HPDE6-E6E7 (cell line): ENCODE measurements at regions not wholly inside any gene's neighbourhood (a gene's known extent, or its start where the extent isn't known, plus 50 kb on each side); places are given as distances from the start of the nearest gene placed in this dataset.
"Not testable (repeated sequence)": the region's sequence is repeated elsewhere in the genome, so short reads cannot be mapped to it uniquely, and the experiment has no call there.

Experiments used
- DNase-seq: peaks from one replicate; pipeline ENCODE4 v3.0.0; 2011; ENCODE audit warnings: missing footprints; ENCODE audit errors: extremely low spot score

- no peak for DNase-seq
Measured at GRCh38 chr2:149871091-149871885, 283.7 kb upstream of the MMADHC start.

DNA sequence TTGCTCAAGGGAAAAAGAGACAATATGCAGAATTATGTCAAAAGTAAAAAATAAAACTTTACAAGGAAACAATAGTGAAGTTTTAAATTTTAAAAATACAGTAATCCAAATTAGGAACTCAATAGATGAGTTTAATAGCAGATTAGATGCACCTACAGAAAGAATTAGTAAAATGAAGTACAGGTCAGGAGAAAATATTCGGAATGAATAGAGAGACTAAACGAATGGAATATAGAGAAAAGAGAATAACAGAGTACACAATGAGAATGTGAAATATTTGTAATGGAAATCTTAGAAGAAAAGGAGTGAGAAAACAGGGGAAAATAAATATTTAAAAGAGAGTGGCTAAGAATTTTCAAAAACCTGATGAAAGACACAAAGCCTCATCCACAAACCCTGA, 275.7 kb upstream of the MMADHC start:
- DNase-seq, result no peak

DNA sequence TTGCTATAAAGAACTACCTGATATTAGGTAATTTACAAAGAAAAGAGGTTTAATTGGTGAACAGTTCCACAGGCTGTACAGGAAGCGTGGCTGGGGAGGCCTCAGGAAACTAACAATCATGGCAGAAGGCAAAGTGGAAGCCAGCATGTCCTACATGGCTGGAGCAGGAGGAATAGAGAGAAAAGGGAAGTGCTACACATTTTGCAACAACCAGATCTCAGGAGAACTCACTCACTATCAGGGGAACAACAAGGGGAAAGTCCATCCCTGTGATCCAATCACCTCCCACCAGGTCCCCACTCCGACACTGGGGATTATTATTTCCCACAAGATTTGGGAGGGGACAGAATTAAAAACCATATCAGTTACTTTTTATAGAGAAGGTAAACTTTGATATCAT, 273.5 kb upstream of the MMADHC start:
- no peak for DNase-seq

- DNase-seq, result no peak
Measured at GRCh38 chr2:149860276-149860921, 272.8 kb upstream of the MMADHC start.

GRCh38 chr2:149858901-149859634, 271.5 kb upstream of the MMADHC start:
- no peak for DNase-seq

- DNase-seq, result no peak
Measured at GRCh38 chr2:149858216-149858615, 270.6 kb upstream of the MMADHC start.

DNA sequence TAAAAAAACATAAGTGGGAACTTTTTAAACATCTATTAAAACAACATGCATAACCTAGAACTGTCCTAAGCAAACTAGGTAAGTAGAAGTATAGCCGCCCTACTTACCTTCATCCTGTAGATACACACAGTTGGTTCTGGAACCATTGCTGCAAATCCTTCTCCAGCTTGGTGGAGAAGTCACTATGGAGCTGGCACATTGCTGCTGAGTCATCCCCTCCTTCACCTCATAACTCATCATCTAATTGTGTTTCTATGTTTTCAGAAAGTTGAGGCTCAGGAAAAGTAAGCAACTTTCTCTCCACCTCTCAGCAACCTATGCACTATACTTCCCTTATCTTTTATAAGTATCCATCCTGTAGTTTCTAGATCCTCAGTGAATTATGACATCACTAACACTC, 269.8 kb upstream of the MMADHC start:
- no peak for DNase-seq

- not testable (repeated sequence) for DNase-seq
Measured at GRCh38 chr2:149855859-149856258, 268.3 kb upstream of the MMADHC start.

DNA sequence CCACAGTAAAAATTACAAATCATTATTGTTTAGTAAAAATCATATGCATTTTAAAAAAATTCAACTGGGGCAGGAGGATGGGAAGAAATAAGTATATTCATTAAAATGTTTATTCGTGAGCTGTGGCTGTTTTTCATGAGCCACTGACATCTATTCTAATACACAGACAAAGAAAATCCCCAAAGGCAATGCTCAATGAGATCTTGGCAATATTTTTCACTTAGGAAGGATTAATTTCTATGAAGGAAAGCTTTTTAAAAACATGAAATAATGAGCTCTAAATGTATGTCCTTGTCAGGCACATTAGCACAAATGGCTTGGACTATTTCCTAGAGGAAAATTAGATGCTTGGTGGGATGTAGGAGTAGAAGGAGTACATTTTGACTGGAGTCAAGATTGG, 262.0 kb upstream of the MMADHC start:
- no peak for DNase-seq

GRCh38 chr2:149849136-149849535, 261.6 kb upstream of the MMADHC start:
- DNase-seq, result no peak

- DNase-seq, result no peak
Measured at GRCh38 chr2:149841396-149841795, 253.8 kb upstream of the MMADHC start.

DNA sequence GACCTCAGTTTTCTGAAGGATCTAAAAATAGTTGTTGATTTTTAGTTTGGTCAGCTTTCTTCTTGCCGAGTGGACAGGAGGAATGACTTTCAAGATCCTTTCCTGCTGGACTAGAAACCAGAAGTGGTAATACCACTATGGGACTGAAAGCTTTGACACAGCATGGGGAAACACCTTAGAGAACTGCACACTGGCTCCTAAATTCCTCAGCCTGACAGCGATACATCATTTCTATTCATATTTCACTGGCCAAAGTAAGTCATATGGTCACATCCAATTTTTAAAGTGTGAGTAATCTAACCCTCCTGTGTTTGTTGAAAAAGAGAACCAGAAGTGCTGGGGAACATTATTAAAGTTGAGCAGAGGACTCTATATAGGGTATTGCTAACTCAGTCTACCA, 244.7 kb upstream of the MMADHC start:
- DNase-seq, result no peak

- no peak for DNase-seq
Measured at GRCh38 chr2:149828520-149829210, 241.1 kb upstream of the MMADHC start.

- DNase-seq, result no peak
Measured at GRCh38 chr2:149827585-149828126, 240.1 kb upstream of the MMADHC start.

DNA sequence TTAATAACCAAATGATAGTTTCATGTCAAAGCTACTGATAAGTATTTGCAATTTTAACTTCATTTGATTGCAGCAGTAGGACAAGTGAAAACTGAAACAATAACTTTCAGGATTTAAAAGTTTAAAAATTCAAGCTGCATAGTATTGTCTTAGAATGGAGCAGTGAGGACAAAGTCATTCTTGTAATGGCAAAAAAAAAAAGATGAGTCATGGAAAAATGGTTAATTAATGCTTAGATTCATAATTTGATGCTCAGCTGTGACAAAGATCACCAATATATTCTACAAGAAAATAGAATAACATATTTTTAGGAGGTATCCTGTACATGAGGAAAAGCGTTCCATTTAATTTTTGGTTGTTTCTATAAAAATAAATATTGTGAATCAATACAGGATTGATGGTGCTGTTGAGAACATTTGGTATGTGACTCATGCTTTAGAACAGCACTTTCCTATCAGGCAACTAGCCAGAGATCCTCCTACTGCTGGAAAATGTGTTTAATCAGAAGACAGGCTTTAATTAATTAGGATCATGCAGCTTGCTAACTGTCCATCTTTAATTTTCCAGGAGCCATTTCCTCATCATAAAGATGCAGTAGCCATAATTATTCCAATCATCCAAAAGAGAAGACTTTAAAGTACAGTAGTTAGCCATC, 239.0 kb upstream of the MMADHC start:
- no peak for DNase-seq

DNA sequence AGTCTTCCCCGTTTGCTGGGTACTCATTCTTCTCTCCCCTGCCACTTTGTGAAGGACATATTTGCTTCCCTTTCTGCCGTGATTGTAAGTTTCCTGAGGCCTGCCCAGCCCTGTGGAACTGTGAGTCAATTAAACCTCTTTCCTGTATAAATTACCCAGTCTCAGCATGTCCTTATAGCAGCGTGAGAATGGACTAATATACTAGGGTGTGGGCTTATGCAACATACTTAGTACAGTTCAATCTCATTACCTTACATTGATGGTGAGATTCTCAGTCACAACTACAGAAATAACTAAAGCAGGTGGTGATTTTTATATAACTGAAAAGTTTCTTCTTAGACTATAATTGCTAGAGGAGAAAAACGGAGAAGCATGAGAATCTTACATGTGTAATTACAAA, 237.9 kb upstream of the MMADHC start:
- no peak for DNase-seq

DNA sequence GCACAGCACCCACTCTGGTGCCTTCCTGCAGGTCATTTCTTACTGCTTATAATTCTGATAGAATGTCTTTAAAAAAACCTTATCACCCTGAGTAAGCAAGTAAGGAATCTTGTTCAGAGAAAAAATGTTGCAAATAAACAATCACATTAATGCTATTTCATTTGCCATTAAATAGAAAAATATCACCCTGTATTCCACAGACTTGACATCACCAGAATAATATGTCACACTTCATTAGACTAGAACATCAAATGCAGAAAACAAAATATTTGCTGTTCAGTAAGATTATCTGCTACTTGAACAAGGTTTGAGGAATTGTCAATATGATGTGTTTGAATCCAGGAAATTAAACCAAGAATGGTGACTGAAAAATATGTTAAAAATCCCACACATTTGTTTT, 236.6 kb upstream of the MMADHC start:
- DNase-seq, result no peak

DNA sequence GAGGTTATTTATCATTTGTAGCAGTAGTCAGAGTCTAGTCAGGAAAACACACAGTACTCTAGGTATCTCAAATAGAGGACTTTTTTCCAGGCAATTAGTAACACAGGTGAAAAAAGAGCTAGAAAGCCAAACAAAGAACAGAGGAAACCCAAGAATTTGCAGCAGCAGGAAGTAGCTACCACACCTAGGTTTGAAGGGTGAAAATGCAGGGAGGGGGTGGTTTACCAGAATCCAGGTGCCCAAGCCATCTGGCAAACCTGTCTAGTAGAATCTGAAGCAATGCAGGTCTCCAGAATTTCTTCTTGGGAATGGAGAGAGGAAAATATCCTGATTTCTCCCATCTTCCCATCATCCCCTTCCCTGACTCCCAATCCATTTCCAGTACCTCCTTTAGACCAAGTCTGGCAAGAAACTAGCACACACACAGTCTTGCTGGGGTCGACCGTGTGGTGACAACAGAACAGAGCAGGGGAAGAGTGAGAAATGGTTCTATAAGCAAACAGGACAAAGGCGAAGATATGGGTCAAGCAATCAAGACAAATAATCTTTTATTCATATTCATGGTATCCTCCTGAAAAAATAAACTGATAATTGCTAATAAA, 231.9 kb upstream of the MMADHC start:
- no peak for DNase-seq

- no peak for DNase-seq
Measured at GRCh38 chr2:149816756-149817551, 229.4 kb upstream of the MMADHC start.

- DNase-seq, result no peak
Measured at GRCh38 chr2:149815941-149816340, 228.4 kb upstream of the MMADHC start.
